Upper lobe of left lung (tissue), 4 donors: ENCODE measurements at regions not wholly inside any gene's neighbourhood (a gene's known extent, or its start where the extent isn't known, plus 50 kb on each side); places are given as distances from the start of the nearest gene placed in this dataset.

Experiments
- EP300 ChIP-seq, 4 donors: sonication (generic); formaldehyde crosslinking; IDR thresholded peaks; one replicate each; pipeline ENCODE4 v1.5.1; 2017; ENCODE audit warnings: antibody characterized with exemption in 4 of 4, control low read depth in 2 of 4
- POLR2A ChIP-seq, 4 donors: fragments of 450-650 bp; IDR thresholded peaks; one replicate each; pipeline ENCODE4 v1.5.1; 2016 to 2017; ENCODE audit warnings: antibody characterized with exemption in 4 of 4, mild to moderate bottlenecking in 2 of 4
- POLR2AphosphoS5 ChIP-seq, 2 donors: sonication (generic); formaldehyde crosslinking; IDR thresholded peaks; one replicate each; pipeline ENCODE4 v1.5.1; 2017; ENCODE audit warnings: antibody characterized with exemption in 2 of 2
- TF ChIP-seq, protein P1 (sequence below), 6 experiments: fragments of 450-650 bp in 4 of 6; fragments of 200-600 bp in 2 of 6; sonication (generic) in 2 of 6; IDR thresholded peaks; one replicate each; pipeline ENCODE4 v1.5.1; 2016 to 2019; ENCODE audit warnings: antibody characterized with exemption in 6 of 6

DNA sequence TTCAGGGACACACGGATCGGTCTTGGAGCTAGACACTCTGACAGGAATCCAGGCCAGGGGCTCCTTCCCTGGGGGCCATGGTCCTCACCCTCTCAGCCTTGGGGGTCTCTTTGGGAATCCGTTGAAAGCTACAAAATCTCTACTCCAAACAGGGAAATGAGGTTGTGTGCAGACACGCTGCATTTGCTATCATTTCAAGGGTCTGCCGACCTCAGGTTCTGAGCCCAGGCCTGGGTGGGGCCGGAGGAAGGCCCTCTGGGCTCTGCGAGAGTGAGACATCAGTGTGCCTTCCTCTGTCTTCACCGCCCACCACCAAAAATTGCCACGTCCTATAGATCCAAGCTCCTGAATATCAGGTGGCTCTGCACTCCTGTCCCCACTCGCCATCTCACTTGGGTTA is 74.4 kb upstream of the FGF3 start:
- TF ChIP-seq, protein P1, sequence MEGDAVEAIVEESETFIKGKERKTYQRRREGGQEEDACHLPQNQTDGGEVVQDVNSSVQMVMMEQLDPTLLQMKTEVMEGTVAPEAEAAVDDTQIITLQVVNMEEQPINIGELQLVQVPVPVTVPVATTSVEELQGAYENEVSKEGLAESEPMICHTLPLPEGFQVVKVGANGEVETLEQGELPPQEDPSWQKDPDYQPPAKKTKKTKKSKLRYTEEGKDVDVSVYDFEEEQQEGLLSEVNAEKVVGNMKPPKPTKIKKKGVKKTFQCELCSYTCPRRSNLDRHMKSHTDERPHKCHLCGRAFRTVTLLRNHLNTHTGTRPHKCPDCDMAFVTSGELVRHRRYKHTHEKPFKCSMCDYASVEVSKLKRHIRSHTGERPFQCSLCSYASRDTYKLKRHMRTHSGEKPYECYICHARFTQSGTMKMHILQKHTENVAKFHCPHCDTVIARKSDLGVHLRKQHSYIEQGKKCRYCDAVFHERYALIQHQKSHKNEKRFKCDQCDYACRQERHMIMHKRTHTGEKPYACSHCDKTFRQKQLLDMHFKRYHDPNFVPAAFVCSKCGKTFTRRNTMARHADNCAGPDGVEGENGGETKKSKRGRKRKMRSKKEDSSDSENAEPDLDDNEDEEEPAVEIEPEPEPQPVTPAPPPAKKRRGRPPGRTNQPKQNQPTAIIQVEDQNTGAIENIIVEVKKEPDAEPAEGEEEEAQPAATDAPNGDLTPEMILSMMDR (IDR thresholded peaks at IDR 0.05): no peak
- TF ChIP-seq POLR2A (IDR thresholded peaks at IDR 0.05): no peak
- no peak for TF ChIP-seq POLR2AphosphoS5 (IDR thresholded peaks at IDR 0.05)
- TF ChIP-seq EP300 (IDR thresholded peaks at IDR 0.05): no peak
